Naive thymus-derived CD8-positive, alpha-beta T cell (primary cell): ENCODE measurements at regions not wholly inside any gene's neighbourhood (a gene's known extent, or its start where the extent isn't known, plus 50 kb on each side); places are given as distances from the start of the nearest gene placed in this dataset.
"Not testable (repeated sequence)": the region's sequence is repeated elsewhere in the genome, so short reads cannot be mapped to it uniquely, and the experiment has no call there.

ENCODE experiments used
- ATAC-seq, 2 donors: fragments of 150-1000 bp; cut with Tn5 transposase in 1 of 2; sonication (Bioruptor Pico), chemical (Tn5 transposase) in 1 of 2; 1 replicate in 1 of 2; 2 replicates in 1 of 2; pipeline ENCODE4 v1.10.0; 2021; ENCODE audit warnings: mild to moderate bottlenecking in 2 of 2, moderate library complexity in 2 of 2
- POLR2A ChIA-PET: fragments of 350-600 bp; sonication (Branson Sonifier 250); formaldehyde crosslinking; loops from one replicate; lab custom pipeline; 2021; ENCODE audit warnings: antibody characterized with exemption; lab: Charles Lee
- DNase-seq, 10 donors: peaks; one replicate each; pipeline versions ENCODE4 v3.0.0 to v3.0.0-alpha.2; 2020 to 2022
- H3K27ac Mint-ChIP-seq, 10 donors: one replicate each; pipeline ENCODE4 v1.8.0; 2020 to 2022; ENCODE audit warnings: mild to moderate bottlenecking in 10 of 10, mixed read lengths in 10 of 10, moderate library complexity in 4 of 10, inconsistent platforms in 1 of 10
- H3K27me3 Mint-ChIP-seq, 5 donors: one replicate each; pipeline ENCODE4 v1.8.0; 2021 to 2022; ENCODE audit warnings: mixed read lengths in 5 of 5
- H3K36me3 Mint-ChIP-seq, 3 donors: one replicate each; pipeline ENCODE4 v1.8.0; 2020 to 2022; ENCODE audit warnings: mixed read lengths in 3 of 3, mild to moderate bottlenecking in 2 of 3, inconsistent platforms in 1 of 3
- H3K4me1 Mint-ChIP-seq, 4 donors: one replicate each; pipeline ENCODE4 v1.8.0; 2021 to 2022; ENCODE audit warnings: mixed read lengths in 4 of 4
- H3K4me3 Mint-ChIP-seq, 10 donors: one replicate each; pipeline ENCODE4 v1.8.0; 2020 to 2022; ENCODE audit warnings: mild to moderate bottlenecking in 10 of 10, mixed read lengths in 10 of 10, moderate library complexity in 6 of 10, inconsistent platforms in 1 of 10
- H3K9me3 Mint-ChIP-seq, 9 donors: one replicate each; pipeline ENCODE4 v1.8.0; 2020 to 2022; ENCODE audit warnings: mixed read lengths in 9 of 9, mild to moderate bottlenecking in 3 of 9, inconsistent platforms in 1 of 9, moderate library complexity in 1 of 9

GRCh38 chr2:142723236-142723635 is 154.2 kb upstream of the KYNU start:
- Mint-ChIP-seq H3K4me1 (no peaks in the 10 kb centered on the region), H3K4me3 (no peak overlapping the region), H3K27me3 (no peaks in the 10 kb centered on the region), H3K27ac (no peak overlapping the region), H3K9me3 (peaks cover 0 to 8% (median 3%) of the 10 kb centered on the region in 9 donors), H3K36me3 (no peaks in the 10 kb centered on the region)
- DNase-seq: no peak
- POLR2A ChIA-PET: no interaction called here
- no peak for ATAC-seq

GRCh38 chr2:142722569-142722968 is 154.9 kb upstream of the KYNU start:
- no peaks in the 10 kb centered on the region for H3K27me3 Mint-ChIP-seq
- POLR2A ChIA-PET: no interaction called here
- H3K27ac Mint-ChIP-seq: no peak overlapping the region
- ATAC-seq (no peak), DNase-seq (no peak)
- H3K4me3 Mint-ChIP-seq: no peak overlapping the region
- H3K36me3 Mint-ChIP-seq: no peaks in the 10 kb centered on the region
- peaks cover 0 to 8% (median 2%) of the 10 kb centered on the region in 9 donors for H3K9me3 Mint-ChIP-seq
- no peaks in the 10 kb centered on the region for H3K4me1 Mint-ChIP-seq

DNA sequence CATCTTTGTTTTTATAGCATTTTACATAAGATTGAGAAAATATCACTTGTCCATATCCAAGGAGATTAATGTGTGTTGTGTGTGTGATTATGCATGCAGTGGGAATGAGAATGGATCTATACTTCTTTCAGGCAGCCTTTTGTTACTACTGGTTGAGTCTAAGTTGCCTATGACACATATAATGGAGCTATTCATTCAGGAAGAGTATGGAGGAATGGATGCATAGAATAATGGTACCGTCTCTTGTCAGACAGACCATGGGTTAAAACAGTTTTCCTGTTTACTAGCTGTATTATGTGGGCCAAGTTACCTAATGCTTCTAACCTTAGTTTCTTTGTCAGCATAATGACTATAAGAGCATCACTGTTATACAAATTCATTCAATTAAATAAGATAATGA is 155.4 kb upstream of the KYNU start:
- DNase-seq (no peak), ATAC-seq (no peak)
- H3K27me3 Mint-ChIP-seq: no peaks in the 10 kb centered on the region
- no peak overlapping the region for H3K27ac Mint-ChIP-seq
- POLR2A ChIA-PET: no interaction called here
- H3K4me1 Mint-ChIP-seq: no peaks in the 10 kb centered on the region
- H3K36me3 Mint-ChIP-seq: no peaks in the 10 kb centered on the region
- H3K4me3 Mint-ChIP-seq: no peak overlapping the region
- H3K9me3 Mint-ChIP-seq: peaks cover 0 to 8% (median 0%) of the 10 kb centered on the region in 9 donors

DNA sequence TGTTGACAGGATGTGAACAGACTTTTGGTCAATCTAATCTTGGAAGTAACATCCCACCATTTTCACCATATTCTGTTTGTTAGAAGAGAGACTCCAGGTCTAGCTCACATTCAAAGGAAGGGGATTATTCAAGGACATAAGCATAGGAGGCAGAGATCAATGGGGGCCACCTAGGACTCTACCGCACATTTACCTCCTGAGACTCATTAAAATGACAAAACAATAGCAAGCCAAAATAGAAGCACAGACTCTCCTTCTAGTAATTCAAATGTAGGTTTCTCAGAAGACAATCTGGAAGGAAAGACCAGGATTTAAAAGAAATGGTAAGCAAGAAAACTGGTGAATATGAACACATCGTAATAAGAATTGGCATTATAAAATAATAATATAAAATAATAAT is 156.4 kb upstream of the KYNU start:
- H3K36me3 Mint-ChIP-seq: no peaks in the 10 kb centered on the region
- H3K9me3 Mint-ChIP-seq: peaks cover 0 to 8% (median 0%) of the 10 kb centered on the region in 9 donors
- POLR2A ChIA-PET: no interaction called here
- ATAC-seq: no peak
- no peak overlapping the region for H3K4me3 Mint-ChIP-seq
- no peaks in the 10 kb centered on the region for H3K27me3 Mint-ChIP-seq
- no peak for DNase-seq
- H3K27ac Mint-ChIP-seq: no peak overlapping the region
- no peaks in the 10 kb centered on the region for H3K4me1 Mint-ChIP-seq

GRCh38 chr2:142718576-142719155 is 158.8 kb upstream of the KYNU start:
- peaks cover 0 to 8% (median 0%) of the 10 kb centered on the region in 9 donors for H3K9me3 Mint-ChIP-seq
- H3K4me3 Mint-ChIP-seq: no peak overlapping the region
- DNase-seq (no peak), ATAC-seq (no peak)
- POLR2A ChIA-PET: no interaction called here
- no peaks in the 10 kb centered on the region for H3K4me1 Mint-ChIP-seq
- H3K27me3 Mint-ChIP-seq: no peaks in the 10 kb centered on the region
- H3K27ac Mint-ChIP-seq: no peak overlapping the region
- no peaks in the 10 kb centered on the region for H3K36me3 Mint-ChIP-seq

- no peak for DNase-seq
- peaks cover 0 to 5% (median 2%) of the 10 kb centered on the region in 9 donors for H3K9me3 Mint-ChIP-seq
These were observed 160.8 kb upstream of the KYNU start for GRCh38 chr2:142716463-142717242.

DNA sequence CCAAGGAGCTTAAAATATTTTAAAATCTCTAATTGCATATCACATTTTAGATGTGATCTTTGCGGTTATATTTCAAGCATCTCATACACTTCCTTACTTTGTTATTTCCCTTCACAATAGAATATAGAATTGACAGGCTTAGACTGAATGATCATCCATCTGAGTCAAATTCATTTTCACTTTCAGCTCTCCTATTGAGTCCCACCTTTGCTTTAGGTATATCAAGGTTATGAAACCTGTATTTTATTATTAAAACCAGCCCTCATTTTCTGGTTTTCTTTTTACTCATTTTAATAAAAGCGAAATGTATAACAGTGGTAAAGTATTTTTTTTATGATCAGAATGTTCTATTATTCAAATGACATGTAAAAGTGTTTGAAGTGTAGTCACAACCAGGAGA is 162.9 kb upstream of the KYNU start:
- POLR2A ChIA-PET: no interaction called here
- ATAC-seq: no peak
- Mint-ChIP-seq H3K27ac (no peak overlapping the region), H3K27me3 (no peaks in the 10 kb centered on the region), H3K36me3 (no peaks in the 10 kb centered on the region), H3K4me1 (no peaks in the 10 kb centered on the region), H3K4me3 (no peak overlapping the region), H3K9me3 (peaks cover 0 to 5% (median 0%) of the 10 kb centered on the region in 9 donors)
- no peak for DNase-seq

More at GRCh38 chr2:142716463-142717242, 160.8 kb upstream of the KYNU start:
- ATAC-seq: no peak
- H3K4me3 Mint-ChIP-seq: no peak overlapping the region
- POLR2A ChIA-PET: no interaction called here
- no peaks in the 10 kb centered on the region for H3K36me3 Mint-ChIP-seq
- no peak overlapping the region for H3K27ac Mint-ChIP-seq
- no peaks in the 10 kb centered on the region for H3K4me1 Mint-ChIP-seq
- H3K27me3 Mint-ChIP-seq: no peaks in the 10 kb centered on the region

GRCh38 chr2:142710336-142710735 is 167.1 kb upstream of the KYNU start:
- H3K4me1 Mint-ChIP-seq: no peaks in the 10 kb centered on the region
- H3K4me3 Mint-ChIP-seq: no peak overlapping the region
- ATAC-seq (no peak), DNase-seq (no peak)
- POLR2A ChIA-PET: no interaction called here
- no peak overlapping the region for H3K27ac Mint-ChIP-seq
- H3K27me3 Mint-ChIP-seq: no peaks in the 10 kb centered on the region
- peaks cover 0 to 5% (median under 1%) of the 10 kb centered on the region in 9 donors for H3K9me3 Mint-ChIP-seq
- H3K36me3 Mint-ChIP-seq: no peaks in the 10 kb centered on the region

DNA sequence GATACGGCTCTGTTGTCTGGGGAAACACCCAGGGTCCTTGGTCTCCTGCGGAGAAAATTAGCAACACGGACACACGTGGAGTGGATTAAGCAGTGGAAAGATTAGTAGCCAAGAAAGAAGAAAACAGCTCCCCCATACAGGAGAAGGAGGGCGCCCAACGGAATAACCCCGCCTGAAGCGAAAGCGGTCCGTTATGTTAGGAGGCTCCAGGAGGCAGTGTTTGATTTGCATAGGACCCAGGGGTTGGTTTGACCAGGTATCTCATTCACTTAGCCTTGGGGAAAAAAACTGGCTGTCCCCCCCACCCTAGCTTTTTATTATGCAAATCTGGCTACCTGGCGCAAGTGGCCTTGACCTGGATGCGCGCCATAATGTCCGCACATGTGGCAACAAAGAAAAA is 170.1 kb upstream of the KYNU start:
- H3K4me3 Mint-ChIP-seq: no peak overlapping the region
- DNase-seq: no peak
- no peak overlapping the region for H3K27ac Mint-ChIP-seq
- peaks cover 0 to 5% (median 2%) of the 10 kb centered on the region in 9 donors for H3K9me3 Mint-ChIP-seq
- POLR2A ChIA-PET: no interaction called here
- ATAC-seq: no peak
- no peaks in the 10 kb centered on the region for H3K27me3 Mint-ChIP-seq
- no peaks in the 10 kb centered on the region for H3K4me1 Mint-ChIP-seq
- no peaks in the 10 kb centered on the region for H3K36me3 Mint-ChIP-seq

DNA sequence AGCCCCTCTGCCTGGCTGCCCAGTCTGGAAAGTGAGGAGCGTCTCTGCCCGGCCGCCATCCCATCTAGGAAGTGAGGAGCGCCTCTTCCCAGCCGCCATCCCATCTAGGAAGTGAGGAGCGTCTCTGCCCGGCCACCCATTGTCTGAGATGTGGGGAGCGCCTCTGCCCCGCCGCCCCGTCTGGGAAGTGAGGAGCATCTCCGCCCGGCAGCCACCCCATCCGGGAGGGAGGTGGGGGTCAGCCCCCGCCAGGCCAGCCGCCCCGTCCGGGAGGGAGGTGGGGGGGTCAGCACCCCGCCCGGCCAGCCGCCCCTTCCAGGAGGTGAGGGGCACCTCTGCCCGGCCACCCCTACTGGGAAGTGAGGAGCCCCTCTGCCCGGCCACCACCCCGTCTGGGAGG is 175.1 kb upstream of the KYNU start:
- H3K36me3 Mint-ChIP-seq, ATAC-seq, POLR2A ChIA-PET, H3K27ac Mint-ChIP-seq, H3K27me3 Mint-ChIP-seq, H3K4me1 Mint-ChIP-seq, DNase-seq, H3K4me3 Mint-ChIP-seq: not testable (repeated sequence)
- peaks cover 0 to 15% (median 3%) of the 10 kb centered on the region in 9 donors for H3K9me3 Mint-ChIP-seq

DNA sequence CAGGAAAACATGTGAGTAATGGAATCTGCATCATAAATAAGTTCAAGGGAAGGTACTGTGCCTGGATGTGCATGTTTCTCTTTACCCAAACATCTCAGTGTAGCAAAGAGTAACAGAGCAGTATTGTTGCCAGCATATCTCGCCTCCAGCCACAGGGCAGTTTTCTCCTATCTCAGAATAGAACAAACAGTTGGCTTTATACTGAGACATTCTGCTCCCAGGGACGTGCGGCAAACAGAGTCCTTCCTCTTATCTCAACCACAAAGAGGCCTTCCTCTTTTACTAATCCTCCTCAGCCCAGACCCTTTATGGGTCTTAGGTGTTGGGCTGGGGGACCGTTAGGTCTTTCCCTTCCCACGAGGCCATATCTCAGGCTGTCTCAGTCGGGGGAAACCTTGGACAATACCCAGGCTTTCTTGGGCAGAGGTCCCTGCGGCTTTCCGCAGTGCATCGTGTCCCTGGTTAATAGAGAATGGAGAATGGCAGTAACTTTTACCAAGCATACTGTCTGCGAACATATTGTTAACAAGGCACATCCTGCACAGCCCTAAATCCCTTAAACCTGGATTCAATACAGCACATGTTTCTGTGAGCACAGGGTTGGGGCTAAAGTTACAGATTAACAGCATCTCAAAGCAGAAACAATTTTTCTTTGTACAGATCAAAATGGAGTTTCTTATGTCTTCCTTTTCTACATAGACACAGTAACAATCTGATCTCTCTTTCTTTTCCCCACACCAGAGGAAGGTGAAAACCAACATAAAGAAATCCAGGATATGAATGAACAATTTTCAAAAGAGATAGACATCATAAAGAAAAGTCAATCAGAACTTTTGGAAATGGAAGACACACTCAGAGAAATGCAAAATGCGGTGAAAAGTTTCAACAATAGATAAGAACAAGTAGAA is 181.9 kb upstream of the KYNU start:
- H3K9me3 Mint-ChIP-seq: peaks cover 0 to 10% (median 0%) of the 10 kb centered on the region in 9 donors
- DNase-seq, POLR2A ChIA-PET, H3K27ac Mint-ChIP-seq, H3K27me3 Mint-ChIP-seq, ATAC-seq, H3K36me3 Mint-ChIP-seq, H3K4me1 Mint-ChIP-seq, H3K4me3 Mint-ChIP-seq: not testable (repeated sequence)

DNA sequence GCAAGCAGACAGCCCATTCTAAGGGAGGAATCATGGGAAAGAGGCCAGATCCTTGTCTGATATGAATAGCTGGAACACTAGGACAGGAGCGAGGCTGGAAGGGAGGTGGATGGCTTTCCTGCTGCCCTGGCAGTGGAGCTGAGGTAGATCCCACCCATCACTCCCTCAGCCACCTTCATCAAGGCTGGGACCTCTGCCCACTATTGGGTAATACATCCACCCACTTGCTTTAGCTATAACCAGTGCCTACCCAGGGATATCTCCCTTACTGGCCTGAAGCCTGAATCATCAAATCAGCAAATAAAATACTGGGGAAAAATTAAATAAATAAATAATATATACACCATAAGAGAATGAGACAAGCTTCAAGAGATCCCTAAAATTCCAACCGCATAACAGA is 183.2 kb upstream of the KYNU start:
- ATAC-seq (no peak), DNase-seq (no peak)
- H3K27me3 Mint-ChIP-seq: peaks cover 0 to 9% (median 0%) of the 10 kb centered on the region in 5 donors
- POLR2A ChIA-PET: no interaction called here
- peaks cover 0 to 2% (median 0%) of the 10 kb centered on the region in 4 donors for H3K4me1 Mint-ChIP-seq
- H3K36me3 Mint-ChIP-seq: no peaks in the 10 kb centered on the region
- peaks cover 0 to 10% (median 0%) of the 10 kb centered on the region in 9 donors for H3K9me3 Mint-ChIP-seq
- H3K4me3 Mint-ChIP-seq: no peak overlapping the region
- H3K27ac Mint-ChIP-seq: no peak overlapping the region
